Adrenal gland (tissue), 9 donors: ENCODE measurements at regions not wholly inside any gene's neighbourhood (a gene's known extent, or its start where the extent isn't known, plus 50 kb on each side); places are given as distances from the start of the nearest gene placed in this dataset.

Experiments
- DNase-seq, 7 donors: peaks; one replicate each; pipeline ENCODE4 v3.0.0-alpha.2; 2019 to 2020
- H3K27ac ChIP-seq, 5 donors: fragments of 200-600 bp; sonication (generic) in 4 of 5; 1 replicate in 3 of 5; 2 replicates in 2 of 5; pipeline versions ENCODE4 v1.5.1 to v1.8.0; 2016 to 2020; ENCODE audit warnings: mild to moderate bottlenecking in 1 of 5
- H3K27me3 ChIP-seq: fragments of 200-600 bp; 2 replicates; pipeline ENCODE4 v1.8.0; 2021
- H3K36me3 ChIP-seq, 2 donors: fragments of 200-600 bp; replicated peaks in 1 of 2; 1 replicate in 1 of 2; 2 replicates in 1 of 2; pipeline versions ENCODE4 v1.5.1 to v1.8.0; 2018 to 2022
- H3K4me1 ChIP-seq, 2 donors: fragments of 200-600 bp; replicated peaks in 1 of 2; 1 replicate in 1 of 2; 2 replicates in 1 of 2; pipeline versions ENCODE4 v1.5.1 to v1.8.0; 2018 to 2021
- H3K4me3 ChIP-seq, 4 donors: fragments of 200-600 bp; sonication (generic) in 3 of 4; one replicate each; pipeline ENCODE4 v1.5.1; 2016 to 2018
- H3K9me3 ChIP-seq, 3 donors: fragments of 200-600 bp; sonication (generic) in 1 of 3; replicated peaks in 1 of 3; 1 replicate in 2 of 3; 2 replicates in 1 of 3; pipeline versions ENCODE4 v1.5.1 to v1.8.0; 2016 to 2021
- POLR2A ChIP-seq, 2 donors: fragments of 450-650 bp; IDR thresholded peaks; one replicate each; pipeline ENCODE4 v1.6.1; 2017; ENCODE audit warnings: antibody characterized with exemption in 2 of 2, mild to moderate bottlenecking in 2 of 2, moderate library complexity in 1 of 2
- WGBS, 4 donors: extraction: QIAGEN DNeasy Blood & Tissue Kit in 2 of 4; methylation state at CpG; one replicate each; pipeline versions ENCODE4 v1.1.5 to v1.1.7; 2013 to 2017; 5-methylcytosine and 5-hydroxymethylcytosine counted together
- intact Hi-C, 2 donors: fragments of 100-400 bp; cut with DNase I; formaldehyde crosslinking; loops; one replicate each; pipeline versions ENCODE4 v1.14.1 to v1.15.0; 2022 to 2023
- TF ChIP-seq, protein P1 (sequence below), 6 experiments: fragments of 450-650 bp in 4 of 6; fragments of 200-600 bp in 2 of 6; sonication (generic) in 1 of 6; IDR thresholded peaks; 1 replicate in 5 of 6; 2 replicates in 1 of 6; pipeline versions ENCODE4 v1.5.1 to v1.8.0; 2016 to 2021; ENCODE audit warnings: antibody characterized with exemption in 6 of 6, mild to moderate bottlenecking in 2 of 6, moderate library complexity in 1 of 6
- donor health status: healthy with polysubstance abuse.
- donor health status: Bipolar disorder and iron deficiency.
- donor health status: DM: yes; HTN: yes; CAD: no.
- donor health status: DM: no; HTN: no; CAD: no.
- donor health status: DM: no; HTN: no; CAD: no.

DNA sequence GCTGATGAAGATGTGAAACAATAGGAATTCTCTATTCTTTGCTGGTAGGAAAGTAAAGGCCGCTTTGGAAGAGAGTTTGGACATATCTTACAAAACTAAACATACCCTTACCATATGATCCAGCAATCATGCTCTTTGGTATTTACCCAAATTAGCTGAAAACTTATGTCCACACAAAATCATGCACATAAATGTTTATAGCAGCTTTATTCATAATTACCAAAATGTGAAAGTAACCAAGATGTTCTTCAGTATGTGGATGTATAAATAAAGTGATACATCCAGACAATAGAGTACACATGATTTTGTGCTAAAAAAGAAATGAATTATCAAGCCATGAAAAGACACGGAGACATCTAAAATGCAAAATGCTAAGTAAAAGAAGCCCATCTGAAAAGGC lies 98.7 kb upstream of the SLC35F3 start:
- Histone ChIP-seq H3K27me3 (no peaks in the 10 kb centered on the region), H3K9me3 (peaks cover 0 to 8% (median 0%) of the 10 kb centered on the region in 3 donors), H3K4me3 (no peak overlapping the region), H3K4me1 (no peaks in the 10 kb centered on the region), H3K27ac (no peak overlapping the region), H3K36me3 (no peaks in the 10 kb centered on the region)
- intact Hi-C loops, result no loop called here
- no peak for DNase-seq
- WGBS, 4 donors, result 79 to 90% (median 87%) methylated on average over 2 of the region's 2 CpGs
- TF ChIP-seq, protein P1, sequence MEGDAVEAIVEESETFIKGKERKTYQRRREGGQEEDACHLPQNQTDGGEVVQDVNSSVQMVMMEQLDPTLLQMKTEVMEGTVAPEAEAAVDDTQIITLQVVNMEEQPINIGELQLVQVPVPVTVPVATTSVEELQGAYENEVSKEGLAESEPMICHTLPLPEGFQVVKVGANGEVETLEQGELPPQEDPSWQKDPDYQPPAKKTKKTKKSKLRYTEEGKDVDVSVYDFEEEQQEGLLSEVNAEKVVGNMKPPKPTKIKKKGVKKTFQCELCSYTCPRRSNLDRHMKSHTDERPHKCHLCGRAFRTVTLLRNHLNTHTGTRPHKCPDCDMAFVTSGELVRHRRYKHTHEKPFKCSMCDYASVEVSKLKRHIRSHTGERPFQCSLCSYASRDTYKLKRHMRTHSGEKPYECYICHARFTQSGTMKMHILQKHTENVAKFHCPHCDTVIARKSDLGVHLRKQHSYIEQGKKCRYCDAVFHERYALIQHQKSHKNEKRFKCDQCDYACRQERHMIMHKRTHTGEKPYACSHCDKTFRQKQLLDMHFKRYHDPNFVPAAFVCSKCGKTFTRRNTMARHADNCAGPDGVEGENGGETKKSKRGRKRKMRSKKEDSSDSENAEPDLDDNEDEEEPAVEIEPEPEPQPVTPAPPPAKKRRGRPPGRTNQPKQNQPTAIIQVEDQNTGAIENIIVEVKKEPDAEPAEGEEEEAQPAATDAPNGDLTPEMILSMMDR (IDR thresholded peaks at IDR 0.05), result no peak
- TF ChIP-seq POLR2A (IDR thresholded peaks at IDR 0.05), result no peak

GRCh38 chr1:233815357-233815756 lies 89.1 kb upstream of the SLC35F3 start:
- H3K36me3 ChIP-seq, result no peaks in the 10 kb centered on the region
- H3K27ac ChIP-seq, result no peak overlapping the region
- no peaks in the 10 kb centered on the region for H3K9me3 ChIP-seq
- no peak for DNase-seq
- no peak for TF ChIP-seq POLR2A (IDR thresholded peaks at IDR 0.05)
- TF ChIP-seq, protein P1 (IDR thresholded peaks at IDR 0.05), result no peak
- WGBS, 4 donors, result 40 to 78% (median 72%) methylated on average over 1 of the region's 1 CpG
- H3K4me3 ChIP-seq, result no peak overlapping the region
- intact Hi-C loops, result no loop called here
- H3K4me1 ChIP-seq, result no peaks in the 10 kb centered on the region
- H3K27me3 ChIP-seq, result no peaks in the 10 kb centered on the region

DNA sequence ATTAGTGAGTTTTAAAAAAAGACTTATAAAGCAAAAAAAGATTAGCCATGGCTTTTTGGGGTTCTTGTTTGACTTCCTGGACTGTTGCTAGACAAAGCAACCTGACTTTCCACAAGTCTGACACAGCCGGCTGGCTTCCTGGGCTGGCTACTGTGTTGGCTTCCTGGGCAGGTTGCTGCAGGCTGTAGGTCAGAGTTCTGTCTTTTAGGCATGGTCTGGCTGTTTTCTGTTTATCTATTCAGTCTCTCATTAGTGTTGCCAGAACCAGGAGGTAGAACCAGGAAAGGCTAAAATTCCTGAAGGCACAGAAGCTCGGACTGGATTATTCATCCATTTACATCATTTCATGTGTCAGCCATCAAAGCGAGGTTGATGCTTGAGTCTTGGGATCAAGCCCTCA lies 88.6 kb upstream of the SLC35F3 start:
- intact Hi-C loops, result no loop called here
- no peaks in the 10 kb centered on the region for H3K9me3 ChIP-seq
- no peak overlapping the region for H3K4me3 ChIP-seq
- no peaks in the 10 kb centered on the region for H3K27me3 ChIP-seq
- H3K4me1 ChIP-seq, result no peaks in the 10 kb centered on the region
- no peaks in the 10 kb centered on the region for H3K36me3 ChIP-seq
- no peak overlapping the region for H3K27ac ChIP-seq
- no peak for TF ChIP-seq POLR2A (IDR thresholded peaks at IDR 0.05)
- TF ChIP-seq, protein P1 (IDR thresholded peaks at IDR 0.05), result no peak
- 60 to 72% (median 69%) methylated on average over 3 of the region's 3 CpGs for WGBS, 4 donors
- no peak for DNase-seq

DNA sequence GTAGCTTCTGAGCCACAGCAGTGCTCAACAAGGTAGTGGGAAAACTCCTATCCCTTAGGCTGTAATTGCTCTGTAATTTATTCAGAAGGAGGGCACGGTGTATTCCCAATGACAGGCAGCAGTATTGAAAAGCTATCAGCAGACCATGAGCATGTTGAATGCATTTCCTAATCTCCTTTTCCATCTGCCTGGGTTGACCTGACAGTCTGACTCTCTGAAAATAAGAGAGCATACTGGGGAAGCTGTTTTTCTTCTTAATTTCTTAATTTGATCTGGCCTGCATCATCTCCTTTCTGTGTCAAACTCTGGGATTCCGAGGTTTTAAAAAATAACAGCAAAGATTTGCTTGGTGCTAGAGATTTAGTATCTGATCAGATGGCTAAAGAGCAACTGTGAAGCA lies 88.1 kb upstream of the SLC35F3 start:
- Histone ChIP-seq H3K27ac (no peak overlapping the region), H3K9me3 (no peaks in the 10 kb centered on the region), H3K4me3 (no peak overlapping the region), H3K27me3 (no peaks in the 10 kb centered on the region), H3K4me1 (no peaks in the 10 kb centered on the region), H3K36me3 (no peaks in the 10 kb centered on the region)
- WGBS, 4 donors, result 70 to 81% (median 74%) methylated on average over 2 of the region's 2 CpGs
- no peak for TF ChIP-seq POLR2A (IDR thresholded peaks at IDR 0.05)
- TF ChIP-seq, protein P1 (IDR thresholded peaks at IDR 0.05), result no peak
- intact Hi-C loops, result no loop called here
- DNase-seq, result no peak
